ENCODE measurements at regions not wholly inside any gene's neighbourhood (a gene's known extent, or its start where the extent isn't known, plus 50 kb on each side); places are given as distances from the start of the nearest gene placed in this dataset.
"Not testable (repeated sequence)": the region's sequence is repeated elsewhere in the genome, so short reads cannot be mapped to it uniquely, and the experiment has no call there.

- DNase-seq: no peak
Measured at GRCh38 chr6:81623106-81623759, 129.2 kb downstream of the TENT5A start.

- no peak for DNase-seq
Measured at GRCh38 chr6:81621816-81622395, 130.6 kb downstream of the TENT5A start.

GRCh38 chr6:81614292-81614691, 138.2 kb downstream of the TENT5A start:
- DNase-seq: no peak

DNA sequence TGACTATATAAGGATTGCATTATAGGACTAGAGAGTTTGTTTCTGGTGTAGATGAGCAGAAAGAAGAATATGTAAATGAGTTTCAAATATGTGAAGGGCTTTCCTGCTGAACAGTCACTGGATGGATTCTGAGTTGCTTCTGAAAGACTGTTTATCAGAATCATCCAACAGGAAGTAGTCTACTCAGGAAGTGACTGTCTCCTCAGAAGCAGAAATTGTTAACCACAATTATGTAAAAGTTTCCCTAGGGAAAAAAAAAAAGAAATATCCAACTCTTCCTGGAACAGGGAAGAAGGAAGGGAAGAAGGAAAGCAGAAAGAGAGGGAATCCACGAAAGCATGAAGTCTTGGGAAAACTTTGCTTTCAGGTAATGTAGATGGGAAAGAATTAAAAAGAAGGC, 138.9 kb downstream of the TENT5A start:
- DNase-seq: no peak

- no peak for DNase-seq
Measured at GRCh38 chr6:81612136-81612535, 140.3 kb downstream of the TENT5A start.

- DNase-seq: no peak
Measured at GRCh38 chr6:81609736-81610135, 142.7 kb downstream of the TENT5A start.

- DNase-seq: no peak
Measured at GRCh38 chr6:81608776-81609175, 143.7 kb downstream of the TENT5A start.

- DNase-seq: no peak
Measured at GRCh38 chr6:81606965-81607381, 145.5 kb downstream of the TENT5A start.

GRCh38 chr6:81605526-81605925, 147.0 kb downstream of the TENT5A start:
- DNase-seq: no peak

DNA sequence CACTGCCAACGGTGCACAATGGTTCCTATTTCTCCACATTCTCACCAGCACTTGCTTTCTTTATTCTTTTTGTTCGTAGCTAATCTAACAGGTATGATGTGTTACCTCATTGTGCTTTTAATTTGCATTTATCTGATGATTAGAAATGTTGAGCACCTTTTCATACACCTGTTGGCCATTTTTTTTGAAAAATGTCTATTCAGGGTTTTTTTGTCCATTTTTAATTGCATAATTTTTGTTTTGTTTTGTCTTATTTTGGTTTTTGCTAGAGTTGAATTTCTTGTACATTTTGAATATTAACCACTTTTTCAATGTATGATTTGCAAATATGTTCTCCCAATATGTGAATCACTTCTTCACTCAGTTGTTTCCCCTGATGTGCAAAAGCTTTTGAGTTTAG, 150.6 kb downstream of the TENT5A start:
- DNase-seq: no peak

GRCh38 chr6:81600488-81600887, 152.0 kb downstream of the TENT5A start:
- not testable (repeated sequence) for DNase-seq

GRCh38 chr6:81594501-81594900, 158.0 kb downstream of the TENT5A start:
- DNase-seq: no peak

DNA sequence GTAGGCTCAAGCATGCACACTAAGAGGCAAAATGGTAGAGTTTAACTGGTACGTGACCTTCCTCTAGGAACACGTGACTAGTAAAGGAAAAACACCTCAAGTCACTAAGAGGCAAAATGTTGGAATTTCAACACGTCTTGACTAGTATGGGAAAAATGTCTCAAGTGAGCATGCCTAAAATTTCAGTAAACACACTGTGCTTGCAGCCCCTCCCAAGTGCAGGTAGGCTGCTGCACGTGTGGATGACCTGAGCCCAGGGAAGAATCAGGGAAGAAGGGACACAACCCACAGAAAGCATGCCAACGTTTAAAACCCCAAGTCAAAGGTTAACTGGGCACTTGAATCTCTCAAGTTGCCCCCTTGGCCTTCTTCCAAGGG, 162.2 kb downstream of the TENT5A start:
- DNase-seq: no peak

DNA sequence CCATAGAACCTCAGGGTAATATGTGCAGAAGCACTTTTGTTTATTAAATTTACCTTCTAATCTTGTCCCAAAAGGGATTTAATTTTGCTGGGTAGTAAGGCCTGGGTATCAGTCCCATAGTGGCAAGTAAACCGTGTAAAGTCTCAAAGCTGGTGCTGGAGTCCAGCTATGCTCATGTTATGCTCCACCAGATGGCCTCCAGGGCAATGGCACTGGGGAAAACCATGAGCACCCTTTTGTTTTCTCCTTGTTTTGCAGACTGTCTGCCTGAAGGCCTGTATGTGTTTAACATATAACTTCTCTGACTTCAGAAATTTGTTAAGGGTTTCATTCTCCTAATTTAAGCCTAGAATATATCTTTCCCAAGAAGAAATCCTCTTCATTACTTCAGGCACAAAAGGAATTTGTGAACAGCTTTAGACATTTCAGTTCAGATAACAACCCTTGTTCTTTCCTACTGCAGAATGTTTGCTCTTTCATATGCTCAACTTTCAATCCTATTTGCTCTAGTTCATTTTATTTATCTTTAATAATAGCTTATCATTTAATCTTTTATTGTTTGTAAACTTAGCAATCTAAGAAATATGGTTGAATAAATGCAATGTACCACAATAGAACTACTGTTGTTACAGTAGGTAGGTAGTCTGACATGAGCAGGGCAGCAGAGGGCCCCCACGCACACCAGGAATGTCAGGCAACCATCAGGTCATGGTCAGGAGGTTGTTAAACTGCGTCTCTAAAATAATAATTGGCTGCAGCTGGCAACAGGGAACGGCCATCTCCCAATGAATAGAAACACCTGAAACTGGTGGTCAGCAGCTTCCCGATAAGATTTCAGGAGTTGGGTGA, 162.8 kb downstream of the TENT5A start:
- DNase-seq: no peak

- DNase-seq: not testable (repeated sequence)
Measured at GRCh38 chr6:81585686-81586085, 166.8 kb downstream of the TENT5A start.

- not testable (repeated sequence) for DNase-seq
Measured at GRCh38 chr6:81584156-81584555, 168.3 kb downstream of the TENT5A start.

- no peak for DNase-seq
Measured at GRCh38 chr6:81575442-81575841, 177.0 kb downstream of the TENT5A start.

- DNase-seq: no peak
Measured at GRCh38 chr6:81572020-81572419, 180.5 kb downstream of the TENT5A start.

DNA sequence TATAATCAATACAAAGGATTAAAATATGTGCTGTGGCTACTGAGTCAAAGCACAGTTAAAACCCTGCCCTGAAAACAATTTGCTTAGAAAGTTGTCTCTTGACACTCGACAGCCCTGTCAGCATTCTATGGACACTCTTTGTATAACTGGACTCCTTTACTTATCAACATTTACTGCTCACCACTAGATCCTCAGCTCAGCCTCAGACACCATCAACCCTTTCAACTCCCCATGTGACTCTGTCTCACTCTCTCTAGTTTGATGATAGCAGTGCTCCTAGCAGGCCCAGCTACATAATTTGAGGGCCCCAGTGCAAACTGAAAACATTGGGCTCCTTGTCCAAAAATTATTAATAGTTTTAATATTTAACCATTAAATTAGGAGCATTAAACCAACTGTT, 181.8 kb downstream of the TENT5A start:
- no peak for DNase-seq

DNA sequence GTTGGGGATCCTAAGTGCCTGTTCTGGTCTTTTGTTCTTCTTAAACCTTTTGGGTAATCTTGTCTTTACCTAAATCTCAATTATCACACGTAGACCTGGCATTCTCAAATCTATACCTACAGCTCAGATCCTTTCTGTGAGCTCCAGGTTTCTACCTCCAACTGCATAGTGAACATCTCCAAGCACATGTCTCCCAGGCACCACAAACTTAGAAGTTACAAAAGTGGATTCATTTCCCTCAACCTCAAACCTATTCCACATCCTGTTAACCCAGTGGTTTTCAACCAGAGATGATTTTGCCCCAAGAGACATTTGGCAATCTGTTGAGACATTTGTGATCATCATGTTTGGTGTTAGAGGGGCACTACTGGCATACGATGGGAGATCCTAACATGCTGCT, 183.5 kb downstream of the TENT5A start:
- no peak for DNase-seq

GRCh38 chr6:81565071-81565470, 187.4 kb downstream of the TENT5A start:
- DNase-seq: no peak

- DNase-seq: no peak
Measured at GRCh38 chr6:81564470-81565068, 187.9 kb downstream of the TENT5A start.

- DNase-seq: no peak
Measured at GRCh38 chr6:81562169-81562568, 190.3 kb downstream of the TENT5A start.

GRCh38 chr6:81561731-81562130, 190.8 kb downstream of the TENT5A start:
- no peak for DNase-seq
